ENCODE measurements at regions not wholly inside any gene's neighbourhood (a gene's known extent, or its start where the extent isn't known, plus 50 kb on each side); places are given as distances from the start of the nearest gene placed in this dataset.
"Not testable (repeated sequence)": the region's sequence is repeated elsewhere in the genome, so short reads cannot be mapped to it uniquely, and the experiment has no call there.

GRCh38 chr12:9306004-9306403, 97.8 kb upstream of the PZP start:
- BruUV-seq (replicated peaks); H3K9me3 ChIP-seq (ENCODE audit: insufficient read depth, low read depth); H3K4me1 ChIP-seq (replicated peaks; ENCODE audit: insufficient read depth); H3K4me3 ChIP-seq; CTCF ChIA-PET; H3K27me3 ChIP-seq (ENCODE audit: insufficient read depth, low read depth); H3K9me2 ChIP-seq (ENCODE audit: insufficient read depth); H3K36me3 ChIP-seq (ENCODE audit: low read depth); POLR2A ChIA-PET (ENCODE audit: unreplicated experiment); H2AFZ ChIP-seq; H4K20me1 ChIP-seq (ENCODE audit: insufficient read depth); H3K79me2 ChIP-seq (ENCODE audit: low read depth); H3K27ac ChIP-seq; H3F3A ChIP-seq (ENCODE audit: insufficient read depth, low read depth); H3K4me2 ChIP-seq; intact Hi-C loops (cut with micrococcal nuclease; ENCODE audit: unreplicated experiment); DNase-seq: not testable (repeated sequence)

DNA sequence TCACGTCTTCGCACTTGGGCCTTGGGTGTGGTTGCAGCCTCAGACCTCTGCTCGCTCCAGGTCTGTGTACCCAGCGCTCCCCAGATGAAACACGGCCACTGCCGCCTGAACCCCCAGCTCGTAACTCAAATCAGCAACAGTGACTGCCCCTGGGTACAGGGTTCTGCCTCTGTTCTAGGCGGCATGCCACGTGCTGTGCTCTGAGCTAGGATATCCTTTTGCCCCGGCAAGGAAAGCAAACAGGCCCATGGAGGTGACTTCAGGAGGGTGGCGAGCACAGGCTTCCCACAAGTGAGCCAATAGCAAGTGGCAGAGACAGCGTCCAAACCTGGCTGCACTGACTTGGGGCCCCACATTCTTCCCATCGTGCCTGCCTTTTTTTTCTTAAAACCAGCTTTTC, 96.3 kb upstream of the PZP start:
- POLR2A ChIA-PET (ENCODE audit: unreplicated experiment), result not testable (repeated sequence)

DNA sequence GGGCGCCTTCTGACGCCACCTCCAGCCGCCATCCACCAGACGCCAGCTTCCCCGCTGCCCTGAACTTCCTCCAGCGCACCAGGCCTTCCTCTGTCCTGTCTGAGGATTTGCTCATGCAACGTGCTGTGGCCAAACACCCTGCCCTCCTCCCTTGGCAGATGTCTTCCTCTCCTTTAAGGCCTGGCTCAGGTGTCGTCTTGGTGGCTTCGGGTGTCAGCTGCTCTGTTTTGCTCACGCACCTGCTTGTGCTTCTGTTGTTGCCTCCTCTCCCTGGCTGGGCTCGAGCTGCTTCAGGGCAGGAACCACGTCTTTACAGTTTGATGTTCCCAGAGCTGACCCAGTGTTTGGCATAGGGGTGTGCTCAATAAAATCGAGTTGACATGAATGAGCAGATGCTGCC, 87.7 kb upstream of the PZP start:
- H3K9me2 ChIP-seq (ENCODE audit: insufficient read depth); H3K4me3 ChIP-seq; H4K20me1 ChIP-seq (ENCODE audit: insufficient read depth); intact Hi-C loops (cut with micrococcal nuclease; ENCODE audit: unreplicated experiment); H3K4me2 ChIP-seq; CTCF ChIA-PET; H3K9me3 ChIP-seq (ENCODE audit: insufficient read depth, low read depth); H3K4me1 ChIP-seq (replicated peaks; ENCODE audit: insufficient read depth); H2AFZ ChIP-seq; H3K79me2 ChIP-seq (ENCODE audit: low read depth); H3F3A ChIP-seq (ENCODE audit: insufficient read depth, low read depth); POLR2A ChIA-PET (ENCODE audit: unreplicated experiment); DNase-seq; H3K27me3 ChIP-seq (ENCODE audit: insufficient read depth, low read depth); H3K27ac ChIP-seq; BruUV-seq (replicated peaks); H3K36me3 ChIP-seq (ENCODE audit: low read depth): not testable (repeated sequence)

More for the DNA sequence above, 96.3 kb upstream of the PZP start:
- CTCF ChIA-PET; H3K9me2 ChIP-seq (ENCODE audit: insufficient read depth); H3K9me3 ChIP-seq (ENCODE audit: insufficient read depth, low read depth); H3K79me2 ChIP-seq (ENCODE audit: low read depth); H2AFZ ChIP-seq; H3K4me2 ChIP-seq; H4K20me1 ChIP-seq (ENCODE audit: insufficient read depth); BruUV-seq (replicated peaks); H3K4me3 ChIP-seq; H3F3A ChIP-seq (ENCODE audit: insufficient read depth, low read depth); DNase-seq; H3K27ac ChIP-seq; H3K36me3 ChIP-seq (ENCODE audit: low read depth); H3K27me3 ChIP-seq (ENCODE audit: insufficient read depth, low read depth); H3K4me1 ChIP-seq (replicated peaks; ENCODE audit: insufficient read depth); intact Hi-C loops (cut with micrococcal nuclease; ENCODE audit: unreplicated experiment): not testable (repeated sequence)

DNA sequence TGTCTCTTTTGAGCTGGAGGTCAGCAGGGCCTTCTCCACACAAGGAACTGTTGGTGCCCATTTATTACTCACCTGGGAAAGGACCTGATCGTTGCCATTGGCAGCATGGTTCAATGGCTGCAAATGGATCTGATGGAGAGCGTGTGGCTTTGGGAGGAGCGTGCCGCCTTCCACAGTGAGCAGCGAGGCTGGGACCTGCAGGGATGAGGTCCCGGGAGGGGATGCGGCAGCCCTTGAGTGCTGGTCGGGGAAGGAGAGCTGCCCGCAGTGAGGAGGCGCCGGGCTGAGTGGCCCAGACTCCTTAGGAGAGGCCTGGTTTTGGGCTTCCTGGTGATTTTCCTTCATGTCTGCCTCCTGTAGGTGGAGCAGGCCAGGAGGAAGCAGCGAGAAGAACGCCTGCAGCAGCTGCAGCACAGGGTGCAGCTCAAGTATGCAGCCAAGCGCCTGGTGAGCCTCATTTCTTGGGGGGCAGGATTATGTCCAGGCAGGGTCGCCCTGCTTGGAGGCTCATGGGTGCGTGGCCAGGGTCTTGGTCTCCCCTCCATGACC, 86.0 kb upstream of the PZP start:
- H4K20me1 ChIP-seq (ENCODE audit: insufficient read depth); H3K4me2 ChIP-seq; H3K4me3 ChIP-seq; H3K27ac ChIP-seq; H3K27me3 ChIP-seq (ENCODE audit: insufficient read depth, low read depth); H3K9me3 ChIP-seq (ENCODE audit: insufficient read depth, low read depth); BruUV-seq (replicated peaks); H2AFZ ChIP-seq; H3K4me1 ChIP-seq (replicated peaks; ENCODE audit: insufficient read depth); H3K79me2 ChIP-seq (ENCODE audit: low read depth); DNase-seq; H3K9me2 ChIP-seq (ENCODE audit: insufficient read depth); H3F3A ChIP-seq (ENCODE audit: insufficient read depth, low read depth); intact Hi-C loops (cut with micrococcal nuclease; ENCODE audit: unreplicated experiment); H3K36me3 ChIP-seq (ENCODE audit: low read depth); POLR2A ChIA-PET (ENCODE audit: unreplicated experiment); CTCF ChIA-PET: not testable (repeated sequence)

DNA sequence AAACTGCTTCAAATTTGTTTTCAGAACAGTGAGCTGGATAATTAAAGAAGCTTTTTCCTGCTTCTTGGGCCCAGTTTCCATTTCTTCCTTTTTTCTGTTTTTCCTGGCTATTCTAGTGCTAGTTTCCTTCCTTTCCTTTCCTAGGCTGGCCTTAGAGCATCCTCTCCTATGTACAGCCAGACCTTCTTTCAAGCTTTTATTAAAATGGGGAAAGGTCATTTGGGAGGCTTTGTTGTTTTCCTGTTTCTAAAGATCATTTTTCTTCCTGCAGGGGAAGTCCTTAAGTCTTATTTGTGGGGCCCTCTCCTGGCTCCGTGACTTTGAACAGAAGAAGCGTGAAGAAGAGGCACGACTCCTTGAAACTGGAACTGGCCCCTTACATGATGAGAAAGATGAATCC, 85.2 kb upstream of the PZP start:
- H3K4me3 ChIP-seq; H4K20me1 ChIP-seq (ENCODE audit: insufficient read depth); H3K36me3 ChIP-seq (ENCODE audit: low read depth); H3F3A ChIP-seq (ENCODE audit: insufficient read depth, low read depth); H3K9me3 ChIP-seq (ENCODE audit: insufficient read depth, low read depth); H3K9me2 ChIP-seq (ENCODE audit: insufficient read depth); H3K27ac ChIP-seq; H2AFZ ChIP-seq; H3K79me2 ChIP-seq (ENCODE audit: low read depth); POLR2A ChIA-PET (ENCODE audit: unreplicated experiment); H3K4me2 ChIP-seq; DNase-seq; CTCF ChIA-PET; BruUV-seq (replicated peaks); H3K27me3 ChIP-seq (ENCODE audit: insufficient read depth, low read depth); H3K4me1 ChIP-seq (replicated peaks; ENCODE audit: insufficient read depth); intact Hi-C loops (cut with micrococcal nuclease; ENCODE audit: unreplicated experiment): not testable (repeated sequence)

DNA sequence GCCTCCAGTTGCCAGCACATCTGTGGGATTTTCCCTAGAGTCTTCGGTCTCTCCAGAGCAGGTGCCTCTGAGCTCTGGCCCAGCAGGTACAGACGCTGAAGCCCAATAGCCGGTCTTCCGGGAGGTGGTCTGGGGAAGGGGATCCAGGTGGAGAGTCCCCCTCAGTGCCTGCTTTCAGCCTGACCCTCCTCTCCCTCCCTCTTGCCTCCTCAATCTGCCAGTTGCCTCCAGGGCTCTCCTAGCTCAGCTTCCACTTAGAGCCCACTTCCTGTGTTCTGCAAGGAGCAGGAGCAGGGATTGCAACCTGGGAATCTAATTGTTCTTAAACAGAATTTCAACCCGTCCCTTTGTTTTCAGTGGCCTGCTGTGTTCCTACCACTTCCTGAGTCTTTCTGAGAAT, 81.8 kb upstream of the PZP start:
- CTCF ChIA-PET; DNase-seq; H3K9me2 ChIP-seq (ENCODE audit: insufficient read depth); H3K27ac ChIP-seq; H4K20me1 ChIP-seq (ENCODE audit: insufficient read depth); H3K79me2 ChIP-seq (ENCODE audit: low read depth); H3K9me3 ChIP-seq (ENCODE audit: insufficient read depth, low read depth); H3F3A ChIP-seq (ENCODE audit: insufficient read depth, low read depth); H3K4me1 ChIP-seq (replicated peaks; ENCODE audit: insufficient read depth); H3K27me3 ChIP-seq (ENCODE audit: insufficient read depth, low read depth); H3K36me3 ChIP-seq (ENCODE audit: low read depth); H3K4me3 ChIP-seq; H3K4me2 ChIP-seq; POLR2A ChIA-PET (ENCODE audit: unreplicated experiment); H2AFZ ChIP-seq; BruUV-seq (replicated peaks); intact Hi-C loops (cut with micrococcal nuclease; ENCODE audit: unreplicated experiment): not testable (repeated sequence)

DNA sequence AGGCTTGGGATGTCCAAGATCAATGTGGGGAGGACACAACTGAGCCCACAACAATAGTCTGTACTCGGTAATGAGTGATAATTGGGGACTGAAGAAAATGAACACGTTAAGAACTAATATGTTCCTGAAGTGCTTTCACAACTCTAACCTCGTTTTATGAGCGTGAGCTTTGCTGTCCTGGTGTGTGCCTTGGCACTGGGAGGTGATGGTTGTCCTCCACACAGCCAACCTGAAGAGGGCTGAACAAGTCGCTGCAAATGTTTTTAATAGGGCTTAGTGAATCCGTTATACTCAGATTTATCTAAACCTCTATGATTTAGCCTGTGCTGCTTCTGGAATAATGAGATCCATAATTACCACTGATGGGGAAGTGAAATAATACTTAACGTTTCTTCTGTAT, 76.5 kb upstream of the PZP start:
- H3K27me3 ChIP-seq (ENCODE audit: insufficient read depth, low read depth); H3K36me3 ChIP-seq (ENCODE audit: low read depth); H3F3A ChIP-seq (ENCODE audit: insufficient read depth, low read depth); CTCF ChIA-PET; H2AFZ ChIP-seq; DNase-seq; intact Hi-C loops (cut with micrococcal nuclease; ENCODE audit: unreplicated experiment); H3K27ac ChIP-seq; H3K4me1 ChIP-seq (replicated peaks; ENCODE audit: insufficient read depth); H3K79me2 ChIP-seq (ENCODE audit: low read depth); H3K9me3 ChIP-seq (ENCODE audit: insufficient read depth, low read depth); H4K20me1 ChIP-seq (ENCODE audit: insufficient read depth); H3K9me2 ChIP-seq (ENCODE audit: insufficient read depth); BruUV-seq (replicated peaks); POLR2A ChIA-PET (ENCODE audit: unreplicated experiment): not testable (repeated sequence)
- Histone ChIP-seq H3K4me2 (peak overlapping the region; percentile 82), H3K4me3 (peak overlapping the region; percentile 76)

DNA sequence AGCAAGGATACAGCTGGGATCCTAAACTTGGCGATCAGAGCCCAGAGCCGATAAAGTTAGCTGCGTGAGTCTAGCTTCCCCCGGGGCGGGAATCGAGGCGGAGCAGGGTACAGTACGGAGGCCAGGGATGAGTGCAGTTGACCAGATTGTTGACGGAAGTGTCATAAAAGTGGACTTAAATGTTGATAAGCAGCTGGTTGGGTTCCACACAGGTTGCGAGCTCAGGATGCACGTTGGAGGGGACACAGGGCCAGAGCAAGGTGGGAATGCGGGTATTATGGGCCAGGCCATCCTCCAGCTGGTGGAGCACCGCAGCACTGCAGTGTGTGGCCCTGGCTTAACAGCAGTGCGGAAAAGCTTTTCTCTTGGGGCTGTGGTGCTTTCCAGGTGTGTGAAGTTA, 76.0 kb upstream of the PZP start:
- H3K4me1 ChIP-seq (replicated peaks; ENCODE audit: insufficient read depth); H3F3A ChIP-seq (ENCODE audit: insufficient read depth, low read depth); H3K36me3 ChIP-seq (ENCODE audit: low read depth); intact Hi-C loops (cut with micrococcal nuclease; ENCODE audit: unreplicated experiment); H3K79me2 ChIP-seq (ENCODE audit: low read depth); H3K9me2 ChIP-seq (ENCODE audit: insufficient read depth); POLR2A ChIA-PET (ENCODE audit: unreplicated experiment); H4K20me1 ChIP-seq (ENCODE audit: insufficient read depth); H3K9me3 ChIP-seq (ENCODE audit: insufficient read depth, low read depth); CTCF ChIA-PET; H2AFZ ChIP-seq: not testable (repeated sequence)
- Histone ChIP-seq H3K27ac (peak overlapping the region; percentile 54), H3K27me3 (ENCODE audit: insufficient read depth, low read depth) (peaks cover 10% of the 10 kb centered on the region), H3K4me2 (peak overlapping the region; percentile 82), H3K4me3 (peak overlapping the region; percentile 76)
- peak in 1 of 2 experiments; percentile 54 for DNase-seq
- BruUV-seq (replicated peaks), result TSS peak; percentile 64
